PC-9 (cell line): ENCODE measurements at regions not wholly inside any gene's neighbourhood (a gene's known extent, or its start where the extent isn't known, plus 50 kb on each side); places are given as distances from the start of the nearest gene placed in this dataset.

Experiments
- BruUV-seq: library from RNA; stranded (reverse); fragments of 400-500 nt; replicated peaks from 2 replicates; lab custom pipeline; 2021; lab: Mats Ljungman, UMichigan
- CTCF ChIA-PET: fragments of 300-600 bp; sonication (Branson Sonifier 250); formaldehyde crosslinking; loops from one replicate; lab custom pipeline; 2022; ENCODE audit warnings: antibody characterized with exemption; lab: Charles Lee
- POLR2A ChIA-PET: fragments of 300-600 bp; sonication (Branson Sonifier 250); formaldehyde crosslinking; loops from one replicate; lab custom pipeline; 2022; ENCODE audit warnings: antibody characterized with exemption; ENCODE audit not compliant: unreplicated experiment; lab: Charles Lee
- DNase-seq, 2 experiments: peaks; one replicate each; pipeline versions ENCODE4 v3.0.0 to v3.0.0-alpha.2; 2015 to 2022; ENCODE audit warnings: mixed read lengths in 1 of 2
- H2AFZ ChIP-seq: fragments of 200-600 bp; sonication (generic); 2 replicates; pipeline ENCODE4 v1.8.1; 2017; ENCODE audit warnings: antibody characterized with exemption
- H3F3A ChIP-seq: fragments of 200-600 bp; sonication (generic); 2 replicates; pipeline ENCODE4 v1.8.1; 2017; ENCODE audit warnings: antibody characterized with exemption, mild to moderate bottlenecking, low read depth; ENCODE audit not compliant: insufficient read depth
- H3K27ac ChIP-seq: fragments of 200-600 bp; sonication (generic); 2 replicates; pipeline ENCODE4 v1.6.1; 2016; ENCODE audit warnings: mixed run types
- H3K27me3 ChIP-seq: fragments of 200-600 bp; sonication (generic); 2 replicates; pipeline ENCODE4 v1.6.1; 2016; ENCODE audit warnings: low read depth, mixed run types; ENCODE audit not compliant: insufficient read depth
- H3K36me3 ChIP-seq: fragments of 200-600 bp; sonication (generic); 2 replicates; pipeline ENCODE4 v1.6.1; 2016; ENCODE audit warnings: low read depth, mixed run types
- H3K4me1 ChIP-seq: fragments of 200-600 bp; sonication (generic); replicated peaks from 2 replicates; pipeline ENCODE4 v1.6.1; 2016; ENCODE audit warnings: mixed run types; ENCODE audit not compliant: insufficient read depth
- H3K4me2 ChIP-seq: fragments of 200-600 bp; sonication (generic); 2 replicates; pipeline ENCODE4 v1.6.1; 2017; ENCODE audit warnings: mixed run types
- H3K4me3 ChIP-seq: fragments of 200-600 bp; sonication (generic); 2 replicates; pipeline ENCODE4 v1.6.1; 2016; ENCODE audit warnings: mixed run types
- H3K79me2 ChIP-seq: fragments of 200-600 bp; sonication (generic); 2 replicates; pipeline ENCODE4 v1.6.1; 2017; ENCODE audit warnings: low read depth, mixed run types
- H3K9me2 ChIP-seq: fragments of 200-600 bp; sonication (generic); 2 replicates; pipeline ENCODE4 v1.8.1; 2017; ENCODE audit warnings: mild to moderate bottlenecking; ENCODE audit not compliant: insufficient read depth
- H3K9me3 ChIP-seq: fragments of 200-600 bp; sonication (generic); 2 replicates; pipeline ENCODE4 v1.8.1; 2016; ENCODE audit warnings: low read depth; ENCODE audit not compliant: insufficient read depth
- H4K20me1 ChIP-seq: fragments of 200-600 bp; sonication (generic); 2 replicates; pipeline ENCODE4 v1.8.1; 2017; ENCODE audit not compliant: insufficient read depth
- CTCF ChIP-seq: fragments of 200-600 bp; sonication (generic); conservative IDR thresholded peaks from 2 replicates; pipeline ENCODE4 v1.6.1; 2017; ENCODE audit warnings: mixed run types, antibody characterized with exemption, mild to moderate bottlenecking, moderate library complexity
- EZH2 ChIP-seq: fragments of 200-600 bp; sonication (generic); IDR thresholded peaks from 2 replicates; pipeline ENCODE4 v1.8.0; 2017; ENCODE audit warnings: antibody characterized with exemption, low read depth
- intact Hi-C: fragments of 100-400 bp; cut with micrococcal nuclease; formaldehyde crosslinking; loops from one replicate; pipeline ENCODE4 v1.10.0; 2022; ENCODE audit not compliant: unreplicated experiment

- H3K27me3 ChIP-seq, result no peaks in the 10 kb centered on the region
- no peaks in the 10 kb centered on the region for H4K20me1 ChIP-seq
- POLR2A ChIA-PET, result no interaction called here
- 0 out of 2 replicates have a peak, but pooled peaks cover 7% of the 10 kb centered on the region for H3K9me2 ChIP-seq
- no peaks in the 10 kb centered on the region for H3K79me2 ChIP-seq
- no TSS peak for BruUV-seq
- no peak overlapping the region for H3K27ac ChIP-seq
- DNase-seq, result no peak
- no peaks in the 10 kb centered on the region for H3K36me3 ChIP-seq
- intact Hi-C loops, result loop anchor here (10.0 kb wide), 1 partner anchor 519 kb away; no protein-coding TSS in a partner anchor
- TF ChIP-seq EZH2, result no peak
- no peak for TF ChIP-seq CTCF
- H3F3A ChIP-seq, result no peaks in the 10 kb centered on the region
- no peak overlapping the region for H3K4me2 ChIP-seq
- no peak overlapping the region for H3K4me3 ChIP-seq
- CTCF ChIA-PET, result no interaction called here
- H3K9me3 ChIP-seq, result no peaks in the 10 kb centered on the region
- H3K4me1 ChIP-seq, result no peaks in the 10 kb centered on the region
- no peak overlapping the region for H2AFZ ChIP-seq
Observed at GRCh38 chr2:226274143-226274542, 525.5 kb downstream of the IRS1 start.

GRCh38 chr2:226273440-226273839, 526.2 kb downstream of the IRS1 start:
- Histone ChIP-seq H3K27me3 (no peaks in the 10 kb centered on the region), H3K27ac (no peak overlapping the region), H2AFZ (no peak overlapping the region), H3K4me3 (no peak overlapping the region), H3K36me3 (no peaks in the 10 kb centered on the region), H3K4me1 (no peaks in the 10 kb centered on the region), H3K9me3 (no peaks in the 10 kb centered on the region), H4K20me1 (no peaks in the 10 kb centered on the region), H3K4me2 (no peak overlapping the region), H3K79me2 (no peaks in the 10 kb centered on the region), H3F3A (no peaks in the 10 kb centered on the region), H3K9me2 (0 out of 2 replicates have a peak, but pooled peaks cover 7% of the 10 kb centered on the region)
- CTCF ChIA-PET, result no interaction called here
- POLR2A ChIA-PET, result no interaction called here
- no TSS peak for BruUV-seq
- TF ChIP-seq EZH2 (no peak), CTCF (no peak)
- intact Hi-C loops, result loop anchor here (10.0 kb wide), 1 partner anchor 519 kb away; no protein-coding TSS in a partner anchor
- DNase-seq, result no peak

- H3K27me3 ChIP-seq, result no peaks in the 10 kb centered on the region
- H3K4me2 ChIP-seq, result no peak overlapping the region
- no peak for DNase-seq
- H3K9me3 ChIP-seq, result no peaks in the 10 kb centered on the region
- no peak for TF ChIP-seq CTCF
- no peak for TF ChIP-seq EZH2
- no peaks in the 10 kb centered on the region for H3K4me1 ChIP-seq
- intact Hi-C loops, result loop anchor here (10.0 kb wide), 1 partner anchor 518 kb away; no protein-coding TSS in a partner anchor
- H3K9me2 ChIP-seq, result 0 out of 2 replicates have a peak, but pooled peaks cover 7% of the 10 kb centered on the region
- H3K4me3 ChIP-seq, result no peak overlapping the region
- BruUV-seq, result no TSS peak
- no peak overlapping the region for H3K27ac ChIP-seq
- H4K20me1 ChIP-seq, result no peaks in the 10 kb centered on the region
- H3K79me2 ChIP-seq, result no peaks in the 10 kb centered on the region
- POLR2A ChIA-PET, result no interaction called here
- no peaks in the 10 kb centered on the region for H3F3A ChIP-seq
- CTCF ChIA-PET, result no interaction called here
- no peak overlapping the region for H2AFZ ChIP-seq
- no peaks in the 10 kb centered on the region for H3K36me3 ChIP-seq
Observed at GRCh38 chr2:226272435-226272834, 527.2 kb downstream of the IRS1 start.
